Upper lobe of right lung (tissue), 1 donor: ENCODE measurements at regions not wholly inside any gene's neighbourhood (a gene's known extent, or its start where the extent isn't known, plus 50 kb on each side); places are given as distances from the start of the nearest gene placed in this dataset.

Source experiments
- ATAC-seq: fragments of 200-7000 bp; cut with Tn5 transposase; one replicate; pipeline ENCODE4 v1.9.1; 2020; ENCODE audit warnings: mild to moderate bottlenecking, moderate library complexity
- DNase-seq: peaks from one replicate; pipeline ENCODE4 v3.0.0-alpha.2; 2020
- H3K27ac ChIP-seq: fragments of 200-600 bp; one replicate; pipeline ENCODE4 v1.8.0; 2022
- H3K27me3 ChIP-seq: fragments of 200-600 bp; one replicate; pipeline ENCODE4 v1.8.0; 2022; ENCODE audit warnings: mild to moderate bottlenecking
- H3K36me3 ChIP-seq: fragments of 200-600 bp; one replicate; pipeline ENCODE4 v1.8.0; 2022
- H3K4me1 ChIP-seq: fragments of 200-600 bp; one replicate; pipeline ENCODE4 v1.8.0; 2022
- H3K4me3 ChIP-seq: fragments of 200-600 bp; one replicate; pipeline ENCODE4 v1.8.0; 2022; ENCODE audit warnings: mild to moderate bottlenecking
- H3K9me3 ChIP-seq: fragments of 200-600 bp; one replicate; pipeline ENCODE4 v1.8.0; 2022
- CTCF ChIP-seq: fragments of 200-600 bp; IDR thresholded peaks from one replicate; pipeline ENCODE4 v1.8.0; 2022; ENCODE audit warnings: antibody characterized with exemption
- intact Hi-C: fragments of 100-400 bp; cut with DNase I; formaldehyde crosslinking; loops from one replicate; pipeline ENCODE4 v1.11.0; 2022
- donor health status: DM: no; HTN: yes; CAD: no; lungs with severe emphysema.

GRCh38 chr20:16801919-16802651 is 53.9 kb downstream of the OTOR start:
- peaks cover 28% of the 10 kb centered on the region for H3K27me3 ChIP-seq
- H3K4me1 ChIP-seq = no peaks in the 10 kb centered on the region
- DNase-seq = peak; percentile 74
- peak; percentile 91 for TF ChIP-seq CTCF
- no peaks in the 10 kb centered on the region for H3K9me3 ChIP-seq
- H3K27ac ChIP-seq = no peak overlapping the region
- H3K4me3 ChIP-seq = no peak overlapping the region
- ATAC-seq = peak; percentile 82
- intact Hi-C loops = loop anchor here (10.0 kb wide), 1 partner anchor 633 kb away; no protein-coding TSS in a partner anchor
- no peaks in the 10 kb centered on the region for H3K36me3 ChIP-seq

- DNase-seq (no peak), ATAC-seq (no peak)
- TF ChIP-seq CTCF = no peak
- Histone ChIP-seq H3K4me1 (no peaks in the 10 kb centered on the region), H3K36me3 (no peaks in the 10 kb centered on the region), H3K27me3 (peaks cover 23% of the 10 kb centered on the region), H3K9me3 (no peaks in the 10 kb centered on the region), H3K27ac (no peak overlapping the region), H3K4me3 (no peak overlapping the region)
- intact Hi-C loops = loop anchor here (10.0 kb wide), 1 partner anchor 632 kb away; no protein-coding TSS in a partner anchor
Observed at GRCh38 chr20:16802652-16802935, 54.4 kb downstream of the OTOR start.

GRCh38 chr20:16803965-16804792 is 56.0 kb downstream of the OTOR start:
- no peaks in the 10 kb centered on the region for H3K9me3 ChIP-seq
- DNase-seq = peak; percentile 77
- no peak overlapping the region for H3K4me3 ChIP-seq
- intact Hi-C loops = loop anchor here (10.0 kb wide), 1 partner anchor 631 kb away; no protein-coding TSS in a partner anchor
- ATAC-seq = peak; percentile 86
- H3K27me3 ChIP-seq = peaks cover 23% of the 10 kb centered on the region
- no peaks in the 10 kb centered on the region for H3K4me1 ChIP-seq
- no peaks in the 10 kb centered on the region for H3K36me3 ChIP-seq
- TF ChIP-seq CTCF = peak; percentile 81
- H3K27ac ChIP-seq = no peak overlapping the region

- TF ChIP-seq CTCF = no peak
- H3K36me3 ChIP-seq = no peaks in the 10 kb centered on the region
- DNase-seq = no peak
- no peak overlapping the region for H3K4me3 ChIP-seq
- no peak overlapping the region for H3K27ac ChIP-seq
- H3K9me3 ChIP-seq = no peaks in the 10 kb centered on the region
- H3K4me1 ChIP-seq = no peaks in the 10 kb centered on the region
- ATAC-seq = no peak
- peaks cover 23% of the 10 kb centered on the region for H3K27me3 ChIP-seq
- intact Hi-C loops = loop anchor here (10.0 kb wide), 1 partner anchor 630 kb away; no protein-coding TSS in a partner anchor
Observed at GRCh38 chr20:16804793-16805187, 56.6 kb downstream of the OTOR start.

DNA sequence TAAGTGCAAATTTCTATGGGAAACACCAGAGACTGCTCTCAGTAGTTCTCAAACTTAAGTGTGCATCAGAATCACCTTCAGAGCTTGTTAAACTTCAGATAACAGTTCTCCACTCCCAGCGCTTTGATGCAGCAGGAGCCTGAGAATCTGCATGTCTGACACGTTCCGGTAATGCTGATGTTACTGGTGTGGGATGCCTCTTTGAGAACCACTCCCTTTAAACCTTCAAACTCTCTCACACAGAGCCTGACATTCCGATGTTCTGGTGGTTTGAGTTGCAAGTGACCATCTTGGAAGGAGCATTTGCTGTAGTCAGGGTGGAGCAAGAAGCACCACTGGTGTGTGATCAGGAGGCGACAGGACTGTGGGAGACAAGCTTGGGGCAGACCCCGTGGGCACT is 57.9 kb downstream of the OTOR start:
- no peak overlapping the region for H3K27ac ChIP-seq
- H3K36me3 ChIP-seq = no peaks in the 10 kb centered on the region
- no peaks in the 10 kb centered on the region for H3K9me3 ChIP-seq
- ATAC-seq = no peak
- H3K4me1 ChIP-seq = no peaks in the 10 kb centered on the region
- H3K4me3 ChIP-seq = no peak overlapping the region
- no peak for DNase-seq
- peaks cover 17% of the 10 kb centered on the region for H3K27me3 ChIP-seq
- no peak for TF ChIP-seq CTCF
- intact Hi-C loops = loop anchor here (10.0 kb wide), 1 partner anchor 629 kb away; no protein-coding TSS in a partner anchor
